Stimulated activated CD4-positive, alpha-beta T cell treated with anti-CD3 and anti-CD28 coated beads, Interleukin-4, amount 100 ng/mL, for 48 hours (primary cell): ENCODE measurements at regions not wholly inside any gene's neighbourhood (a gene's known extent, or its start where the extent isn't known, plus 50 kb on each side); places are given as distances from the start of the nearest gene placed in this dataset.
"Not testable (repeated sequence)": the region's sequence is repeated elsewhere in the genome, so short reads cannot be mapped to it uniquely, and the experiment has no call there.

Experiments
- DNase-seq, 2 donors: peaks; one replicate each; pipeline ENCODE4 v3.0.0-alpha.2; 2020; ENCODE audit warnings: low read depth in 2 of 2

GRCh38 chr4:11710453-11711093, 281.9 kb upstream of the HS3ST1 start:
- no peak for DNase-seq

GRCh38 chr4:11704186-11704830, 275.6 kb upstream of the HS3ST1 start:
- no peak for DNase-seq

- no peak for DNase-seq
Observed at GRCh38 chr4:11702886-11703557, 274.3 kb upstream of the HS3ST1 start.

GRCh38 chr4:11701966-11702725, 273.5 kb upstream of the HS3ST1 start:
- DNase-seq: no peak

- no peak for DNase-seq
Observed at GRCh38 chr4:11700751-11701226, 272.1 kb upstream of the HS3ST1 start.

- no peak for DNase-seq
Observed at GRCh38 chr4:11698846-11699590, 270.3 kb upstream of the HS3ST1 start.

GRCh38 chr4:11698033-11698432, 269.3 kb upstream of the HS3ST1 start:
- DNase-seq: no peak

GRCh38 chr4:11693693-11694092, 265.0 kb upstream of the HS3ST1 start:
- no peak for DNase-seq

- no peak for DNase-seq
Observed at GRCh38 chr4:11691236-11691635, 262.5 kb upstream of the HS3ST1 start.

- no peak for DNase-seq
Observed at GRCh38 chr4:11687727-11688126, 259.0 kb upstream of the HS3ST1 start.

GRCh38 chr4:11685481-11685880, 256.8 kb upstream of the HS3ST1 start:
- no peak for DNase-seq

- no peak for DNase-seq
Observed at GRCh38 chr4:11675051-11675800, 246.5 kb upstream of the HS3ST1 start.

- DNase-seq: no peak
Observed at GRCh38 chr4:11670304-11670703, 241.6 kb upstream of the HS3ST1 start.

GRCh38 chr4:11669156-11669555, 240.5 kb upstream of the HS3ST1 start:
- DNase-seq: no peak

- no peak for DNase-seq
Observed at GRCh38 chr4:11663114-11663513, 234.4 kb upstream of the HS3ST1 start.

- no peak for DNase-seq
Observed at GRCh38 chr4:11650801-11651596, 222.3 kb upstream of the HS3ST1 start.

- no peak for DNase-seq
Observed at GRCh38 chr4:11647433-11647832, 218.7 kb upstream of the HS3ST1 start.

- not testable (repeated sequence) for DNase-seq
Observed at GRCh38 chr4:11643081-11643480, 214.4 kb upstream of the HS3ST1 start.

GRCh38 chr4:11640584-11640983, 211.9 kb upstream of the HS3ST1 start:
- no peak for DNase-seq

- DNase-seq: no peak
Observed at GRCh38 chr4:11636551-11636950, 207.9 kb upstream of the HS3ST1 start.
